ENCODE measurements at regions not wholly inside any gene's neighbourhood (a gene's known extent, or its start where the extent isn't known, plus 50 kb on each side); places are given as distances from the start of the nearest gene placed in this dataset.

DNA sequence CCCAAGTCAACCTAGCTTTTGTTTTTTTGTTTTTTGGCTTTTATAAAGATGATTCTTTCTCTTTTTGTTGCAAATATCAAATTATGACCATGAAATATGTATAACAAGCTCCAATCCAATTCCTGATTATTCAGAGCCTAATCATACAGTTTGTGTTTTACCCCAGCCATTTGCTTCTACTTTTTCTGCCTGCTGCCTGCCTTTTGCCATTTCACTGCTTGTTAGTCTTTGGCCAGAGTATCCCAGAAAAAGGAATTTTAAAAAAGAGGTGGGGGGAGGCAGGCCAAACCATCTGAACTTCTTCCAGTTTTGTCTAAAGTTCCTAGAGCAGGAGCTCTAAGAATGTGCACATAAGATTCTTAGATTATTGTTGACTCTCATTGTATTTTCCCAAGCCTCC lies 211.9 kb upstream of the VRK2 start:
- no peak for FAIRE-seq
- TF ChIP-seq, protein P1, sequence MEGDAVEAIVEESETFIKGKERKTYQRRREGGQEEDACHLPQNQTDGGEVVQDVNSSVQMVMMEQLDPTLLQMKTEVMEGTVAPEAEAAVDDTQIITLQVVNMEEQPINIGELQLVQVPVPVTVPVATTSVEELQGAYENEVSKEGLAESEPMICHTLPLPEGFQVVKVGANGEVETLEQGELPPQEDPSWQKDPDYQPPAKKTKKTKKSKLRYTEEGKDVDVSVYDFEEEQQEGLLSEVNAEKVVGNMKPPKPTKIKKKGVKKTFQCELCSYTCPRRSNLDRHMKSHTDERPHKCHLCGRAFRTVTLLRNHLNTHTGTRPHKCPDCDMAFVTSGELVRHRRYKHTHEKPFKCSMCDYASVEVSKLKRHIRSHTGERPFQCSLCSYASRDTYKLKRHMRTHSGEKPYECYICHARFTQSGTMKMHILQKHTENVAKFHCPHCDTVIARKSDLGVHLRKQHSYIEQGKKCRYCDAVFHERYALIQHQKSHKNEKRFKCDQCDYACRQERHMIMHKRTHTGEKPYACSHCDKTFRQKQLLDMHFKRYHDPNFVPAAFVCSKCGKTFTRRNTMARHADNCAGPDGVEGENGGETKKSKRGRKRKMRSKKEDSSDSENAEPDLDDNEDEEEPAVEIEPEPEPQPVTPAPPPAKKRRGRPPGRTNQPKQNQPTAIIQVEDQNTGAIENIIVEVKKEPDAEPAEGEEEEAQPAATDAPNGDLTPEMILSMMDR (IDR thresholded peaks at IDR 0.05; ENCODE audit: insufficient read depth, low read length, severe bottlenecking) = no peak
- Histone ChIP-seq H3K4me3 (ENCODE audit: low read depth, low read length) (no peak overlapping the region), H3K36me3 (ENCODE audit: control insufficient read depth, insufficient read depth, low read length) (no peaks in the 10 kb centered on the region), H3K27me3 (ENCODE audit: control insufficient read depth, insufficient read depth, low read length) (no peaks in the 10 kb centered on the region)
- DNase-seq (ENCODE audit: low read depth) = no peak

GRCh38 chr2:57842531-57842930 lies 204.1 kb upstream of the VRK2 start:
- DNase-seq (ENCODE audit: low read depth) (peak; percentile 54), FAIRE-seq (no peak)
- TF ChIP-seq, protein P1 (IDR thresholded peaks at IDR 0.05; ENCODE audit: insufficient read depth, low read length, severe bottlenecking) = no peak
- Histone ChIP-seq H3K36me3 (ENCODE audit: control insufficient read depth, insufficient read depth, low read length) (no peaks in the 10 kb centered on the region), H3K27me3 (ENCODE audit: control insufficient read depth, insufficient read depth, low read length) (no peaks in the 10 kb centered on the region), H3K4me3 (ENCODE audit: low read depth, low read length) (no peak overlapping the region)

- no peak for DNase-seq (ENCODE audit: low read depth)
- no peaks in the 10 kb centered on the region for H3K27me3 ChIP-seq (ENCODE audit: control insufficient read depth, insufficient read depth, low read length)
- FAIRE-seq = no peak
- no peak overlapping the region for H3K4me3 ChIP-seq (ENCODE audit: low read depth, low read length)
- H3K36me3 ChIP-seq (ENCODE audit: control insufficient read depth, insufficient read depth, low read length) = no peaks in the 10 kb centered on the region
- TF ChIP-seq, protein P1 (IDR thresholded peaks at IDR 0.05; ENCODE audit: insufficient read depth, low read length, severe bottlenecking) = no peak
Measured at GRCh38 chr2:57843158-57843557, 203.4 kb upstream of the VRK2 start.

DNA sequence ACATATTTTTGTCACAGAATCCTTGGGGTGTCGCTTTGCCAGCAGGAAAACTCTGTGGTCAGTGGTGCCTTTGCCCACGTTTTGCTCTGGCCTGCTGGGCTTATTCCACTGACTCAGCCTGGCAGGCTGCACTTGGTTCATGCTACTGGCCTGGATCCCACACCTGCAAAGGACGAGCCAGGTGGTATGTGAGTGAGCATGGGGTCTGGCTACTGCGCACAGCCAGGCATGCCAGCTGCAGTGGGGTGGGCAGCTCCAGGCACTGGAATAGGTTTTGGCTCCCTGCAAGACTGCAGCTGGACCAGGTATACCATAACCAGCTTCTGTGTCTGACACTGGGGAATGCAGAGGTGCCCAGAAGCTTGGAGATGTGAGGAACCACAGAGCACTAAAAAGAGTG lies 197.9 kb upstream of the VRK2 start:
- H3K36me3 ChIP-seq (ENCODE audit: control insufficient read depth, insufficient read depth, low read length) = no peaks in the 10 kb centered on the region
- DNase-seq (ENCODE audit: low read depth) (no peak), FAIRE-seq (no peak)
- TF ChIP-seq, protein P1 (IDR thresholded peaks at IDR 0.05; ENCODE audit: insufficient read depth, low read length, severe bottlenecking) = no peak
- no peak overlapping the region for H3K4me3 ChIP-seq (ENCODE audit: low read depth, low read length)
- no peaks in the 10 kb centered on the region for H3K27me3 ChIP-seq (ENCODE audit: control insufficient read depth, insufficient read depth, low read length)

GRCh38 chr2:57849843-57850242 lies 196.8 kb upstream of the VRK2 start:
- TF ChIP-seq, protein P1 (IDR thresholded peaks at IDR 0.05; ENCODE audit: insufficient read depth, low read length, severe bottlenecking) = no peak
- H3K4me3 ChIP-seq (ENCODE audit: low read depth, low read length) = no peak overlapping the region
- no peak for DNase-seq (ENCODE audit: low read depth)
- no peaks in the 10 kb centered on the region for H3K36me3 ChIP-seq (ENCODE audit: control insufficient read depth, insufficient read depth, low read length)
- no peaks in the 10 kb centered on the region for H3K27me3 ChIP-seq (ENCODE audit: control insufficient read depth, insufficient read depth, low read length)
- FAIRE-seq = no peak

DNA sequence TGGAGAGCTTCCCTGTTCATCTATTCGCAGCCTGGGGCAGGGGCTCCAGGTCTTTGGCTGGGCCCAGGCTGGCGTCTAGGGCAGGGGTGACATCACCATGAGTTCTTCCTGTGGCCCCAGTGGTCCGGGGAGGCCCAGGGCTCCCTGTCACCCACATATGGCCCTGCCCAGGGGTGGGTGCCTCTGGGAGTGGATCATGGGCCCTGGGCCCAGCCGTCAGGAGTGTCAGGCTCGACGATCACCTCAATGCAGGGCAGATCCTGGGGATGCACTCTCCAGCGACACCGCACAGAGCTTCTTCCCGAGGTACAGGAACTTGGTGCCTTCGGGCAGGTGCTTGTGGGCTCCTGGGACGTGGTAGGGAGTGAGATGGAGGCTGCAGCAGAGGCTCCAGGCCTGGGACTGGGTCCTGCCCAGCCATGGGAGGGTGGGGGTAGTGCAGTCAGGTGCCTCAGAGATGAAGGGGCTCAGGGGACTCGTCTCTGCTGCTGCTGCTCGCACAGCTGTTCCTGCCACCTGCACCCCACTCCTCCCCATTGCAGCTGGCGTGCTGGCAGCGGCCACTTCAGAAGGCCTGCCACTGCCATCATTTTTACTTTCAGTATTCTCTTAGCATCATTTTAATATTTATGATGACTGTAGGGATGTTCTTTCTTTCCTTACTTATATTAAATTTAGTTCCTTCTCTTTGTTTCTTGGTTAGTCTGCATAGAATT lies 196.0 kb upstream of the VRK2 start:
- TF ChIP-seq, protein P1 (IDR thresholded peaks at IDR 0.05; ENCODE audit: insufficient read depth, low read length, severe bottlenecking) = no peak
- FAIRE-seq = no peak
- Histone ChIP-seq H3K36me3 (ENCODE audit: control insufficient read depth, insufficient read depth, low read length) (no peaks in the 10 kb centered on the region), H3K4me3 (ENCODE audit: low read depth, low read length) (no peak overlapping the region), H3K27me3 (ENCODE audit: control insufficient read depth, insufficient read depth, low read length) (no peaks in the 10 kb centered on the region)
- DNase-seq (ENCODE audit: low read depth) = no peak
